ENCODE measurements at regions not wholly inside any gene's neighbourhood (a gene's known extent, or its start where the extent isn't known, plus 50 kb on each side); places are given as distances from the start of the nearest gene placed in this dataset.
A peak's percentile ranks its signal among the peaks of the same experiment; 100 is the strongest.

GRCh38 chr11:45091563-45092403 is 54.7 kb upstream of the PRDM11 start:
- no peak for ATAC-seq (replicated peaks)
- Mint-ChIP-seq H3K4me1 (ENCODE audit: low read depth in 2 of 2) (peaks cover 61 to 69% of the 10 kb centered on the region in 2 donors), H3K36me3 (ENCODE audit: insufficient read depth) (peaks cover 11% of the 10 kb centered on the region), H3K4me3 (peak overlapping the region; percentile 55 to 66), H3K27ac (peak overlapping the region; percentile 3 to 79), H3K9me3 (no peaks in the 10 kb centered on the region), H3K27me3 (no peaks in the 10 kb centered on the region)
- no peak for DNase-seq

GRCh38 chr11:45092404-45092785 is 54.0 kb upstream of the PRDM11 start:
- Mint-ChIP-seq H3K36me3 (ENCODE audit: insufficient read depth) (peaks cover 11% of the 10 kb centered on the region), H3K27ac (peak overlapping the region; percentile 3 to 79), H3K4me3 (peak overlapping the region in 1 of 2 donors; percentile 66), H3K9me3 (no peaks in the 10 kb centered on the region), H3K27me3 (no peaks in the 10 kb centered on the region), H3K4me1 (ENCODE audit: low read depth in 2 of 2) (peaks cover 58 to 64% of the 10 kb centered on the region in 2 donors)
- ATAC-seq (replicated peaks) (no peak), DNase-seq (no peak)

- no peaks in the 10 kb centered on the region for H3K9me3 Mint-ChIP-seq
- H3K27me3 Mint-ChIP-seq = no peaks in the 10 kb centered on the region
- H3K4me3 Mint-ChIP-seq = peak overlapping the region; percentile 66 to 69
- peaks cover 14% of the 10 kb centered on the region for H3K36me3 Mint-ChIP-seq (ENCODE audit: insufficient read depth)
- H3K4me1 Mint-ChIP-seq (ENCODE audit: low read depth in 2 of 2) = peaks cover 57 to 60% of the 10 kb centered on the region in 2 donors
- DNase-seq = peak; percentile 52 to 65 (median 56)
- H3K27ac Mint-ChIP-seq = peak overlapping the region; percentile 80 to 84
- ATAC-seq (replicated peaks) = peak; percentile 92
Observed at GRCh38 chr11:45092901-45093760, 53.3 kb upstream of the PRDM11 start.

- Mint-ChIP-seq H3K9me3 (no peaks in the 10 kb centered on the region), H3K36me3 (ENCODE audit: insufficient read depth) (peaks cover 15% of the 10 kb centered on the region), H3K27me3 (no peaks in the 10 kb centered on the region), H3K4me3 (peak overlapping the region; percentile 66 to 69), H3K27ac (peak overlapping the region; percentile 80 to 84), H3K4me1 (ENCODE audit: low read depth in 2 of 2) (peaks cover 62 to 64% of the 10 kb centered on the region in 2 donors)
- no peak for DNase-seq
- ATAC-seq (replicated peaks) = peak; percentile 1
Observed at GRCh38 chr11:45093761-45094455, 52.5 kb upstream of the PRDM11 start.

- Mint-ChIP-seq H3K9me3 (no peaks in the 10 kb centered on the region), H3K4me1 (ENCODE audit: low read depth in 2 of 2) (peaks cover 55 to 58% of the 10 kb centered on the region in 2 donors), H3K27ac (no peak overlapping the region), H3K27me3 (no peaks in the 10 kb centered on the region), H3K4me3 (no peak overlapping the region), H3K36me3 (ENCODE audit: insufficient read depth) (peaks cover 15% of the 10 kb centered on the region)
- DNase-seq (no peak), ATAC-seq (replicated peaks) (no peak)
Observed at GRCh38 chr11:45094958-45095690, 51.3 kb upstream of the PRDM11 start.

GRCh38 chr11:45095691-45096010 is 50.8 kb upstream of the PRDM11 start:
- no peaks in the 10 kb centered on the region for H3K9me3 Mint-ChIP-seq
- peaks cover 55 to 58% of the 10 kb centered on the region in 2 donors for H3K4me1 Mint-ChIP-seq (ENCODE audit: low read depth in 2 of 2)
- no peaks in the 10 kb centered on the region for H3K27me3 Mint-ChIP-seq
- H3K36me3 Mint-ChIP-seq (ENCODE audit: insufficient read depth) = peaks cover 15% of the 10 kb centered on the region
- H3K4me3 Mint-ChIP-seq = no peak overlapping the region
- no peak for ATAC-seq (replicated peaks)
- DNase-seq = no peak
- no peak overlapping the region for H3K27ac Mint-ChIP-seq

- no peaks in the 10 kb centered on the region for H3K27me3 Mint-ChIP-seq
- H3K4me1 Mint-ChIP-seq (ENCODE audit: low read depth in 2 of 2) = peaks cover 58 to 62% of the 10 kb centered on the region in 2 donors
- DNase-seq (no peak), ATAC-seq (replicated peaks) (no peak)
- no peak overlapping the region for H3K27ac Mint-ChIP-seq
- no peaks in the 10 kb centered on the region for H3K9me3 Mint-ChIP-seq
- peaks cover 13% of the 10 kb centered on the region for H3K36me3 Mint-ChIP-seq (ENCODE audit: insufficient read depth)
- no peak overlapping the region for H3K4me3 Mint-ChIP-seq
Observed at GRCh38 chr11:45096636-45097035, 49.8 kb upstream of the PRDM11 start.
